SK-N-SH treated with all-trans-retinoic acid at 6 μM for 48 hours (cell line): ENCODE measurements at regions not wholly inside any gene's neighbourhood (a gene's known extent, or its start where the extent isn't known, plus 50 kb on each side); places are given as distances from the start of the nearest gene placed in this dataset.

Experiments
- ARNTL ChIP-seq: fragments of 450-650 bp; formaldehyde crosslinking; IDR thresholded peaks from 2 replicates; pipeline ENCODE4 v1.5.0; 2020; ENCODE audit warnings: low read depth, mild to moderate bottlenecking, moderate library complexity, borderline replicate concordance
- CSDC2 ChIP-seq: fragments of 250-450 bp; sonication (Bioruptor Pico); IDR thresholded peaks from 2 replicates; pipeline ENCODE4 v1.5.0; 2020; ENCODE audit warnings: mild to moderate bottlenecking, moderate library complexity
- SNAI2 ChIP-seq: fragments of 250-450 bp; sonication (Bioruptor Pico); IDR thresholded peaks from 2 replicates; pipeline ENCODE4 v1.5.0; 2020; ENCODE audit warnings: mild to moderate bottlenecking, moderate library complexity
- TOX ChIP-seq: fragments of 250-450 bp; sonication (Bioruptor Pico); IDR thresholded peaks from 2 replicates; pipeline ENCODE4 v1.8.0; 2021; ENCODE audit warnings: mild to moderate bottlenecking, moderate library complexity, borderline replicate concordance
- ZC3H10 ChIP-seq: fragments of 250-450 bp; sonication (Bioruptor Pico); IDR thresholded peaks from 2 replicates; pipeline ENCODE4 v1.5.1; 2021; ENCODE audit warnings: mild to moderate bottlenecking, moderate library complexity
- ZNF565 ChIP-seq: fragments of 450-650 bp; formaldehyde crosslinking; conservative IDR thresholded peaks from 2 replicates; pipeline ENCODE4 v1.5.0; 2020; ENCODE audit warnings: low read depth, mild to moderate bottlenecking, moderate library complexity
- ZNF70 ChIP-seq: fragments of 450-650 bp; formaldehyde crosslinking; IDR thresholded peaks from 2 replicates; pipeline ENCODE4 v1.5.0; 2020; ENCODE audit warnings: mild to moderate bottlenecking, moderate library complexity
- TF ChIP-seq, protein P1 (sequence below): fragments of 250-450 bp; sonication (Bioruptor Pico); IDR thresholded peaks from 2 replicates; pipeline ENCODE4 v1.5.1; 2020; ENCODE audit warnings: low read depth, mild to moderate bottlenecking, moderate library complexity

DNA sequence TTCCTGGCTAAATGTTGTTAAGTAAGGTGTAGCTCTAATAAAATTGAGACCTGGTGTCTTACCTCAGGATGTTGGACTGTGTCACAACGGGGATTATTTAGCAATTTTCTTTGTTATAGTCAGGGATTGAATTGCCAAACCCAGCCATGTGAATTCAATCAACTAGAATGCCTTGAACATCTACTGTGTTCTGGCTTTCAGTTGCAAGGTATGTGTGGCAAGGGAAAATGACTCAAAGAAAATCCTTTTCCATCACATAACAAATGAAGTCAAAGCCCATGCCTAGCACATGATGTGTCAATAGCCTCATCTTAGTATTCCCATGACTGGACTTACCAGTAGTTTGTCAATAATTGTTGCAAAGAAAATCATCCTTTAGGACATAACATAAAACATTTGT, 519.8 kb upstream of the FLRT2 start:
- TF ChIP-seq CSDC2 (CRISPR knock-in tag) (no peak), SNAI2 (CRISPR knock-in tag) (no peak), ARNTL (CRISPR knock-in tag) (no peak), ZNF565 (no peak), ZNF70 (CRISPR knock-in tag) (no peak), ZC3H10 (CRISPR knock-in tag) (no peak), TOX (CRISPR knock-in tag) (no peak)
- TF ChIP-seq, protein P1, sequence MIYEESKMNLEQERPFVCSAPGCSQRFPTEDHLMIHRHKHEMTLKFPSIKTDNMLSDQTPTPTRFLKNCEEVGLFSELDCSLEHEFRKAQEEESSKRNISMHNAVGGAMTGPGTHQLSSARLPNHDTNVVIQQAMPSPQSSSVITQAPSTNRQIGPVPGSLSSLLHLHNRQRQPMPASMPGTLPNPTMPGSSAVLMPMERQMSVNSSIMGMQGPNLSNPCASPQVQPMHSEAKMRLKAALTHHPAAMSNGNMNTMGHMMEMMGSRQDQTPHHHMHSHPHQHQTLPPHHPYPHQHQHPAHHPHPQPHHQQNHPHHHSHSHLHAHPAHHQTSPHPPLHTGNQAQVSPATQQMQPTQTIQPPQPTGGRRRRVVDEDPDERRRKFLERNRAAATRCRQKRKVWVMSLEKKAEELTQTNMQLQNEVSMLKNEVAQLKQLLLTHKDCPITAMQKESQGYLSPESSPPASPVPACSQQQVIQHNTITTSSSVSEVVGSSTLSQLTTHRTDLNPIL (CRISPR knock-in tag), result no peak
